GM23338 (cell line): ENCODE measurements at regions not wholly inside any gene's neighbourhood (a gene's known extent, or its start where the extent isn't known, plus 50 kb on each side); places are given as distances from the start of the nearest gene placed in this dataset.

Experiments
- ATAC-seq: fragments of 200-7000 bp; cut with Tn5 transposase; 3 replicates; pipeline ENCODE4 v1.9.1; 2020
- DNase-seq: peaks from one replicate; pipeline ENCODE4 v3.0.0-alpha.2; 2015; ENCODE audit warnings: low spot score
- H2AFZ ChIP-seq: fragments of 200-600 bp; sonication (generic); 2 replicates; pipeline ENCODE4 v1.8.0; 2016; ENCODE audit warnings: antibody characterized with exemption, mild to moderate bottlenecking, moderate library complexity
- H3F3A ChIP-seq: fragments of 200-600 bp; sonication (generic); replicated peaks from 2 replicates; pipeline ENCODE4 v1.8.0; 2017; ENCODE audit warnings: antibody characterized with exemption, mixed run types, low read depth
- H3K27ac ChIP-seq: fragments of 200-600 bp; sonication (generic); 2 replicates; pipeline ENCODE4 v1.6.1; 2016; ENCODE audit warnings: low read depth
- H3K27me3 ChIP-seq: fragments of 200-600 bp; sonication (generic); 2 replicates; pipeline ENCODE4 v1.8.0; 2016; ENCODE audit warnings: mild to moderate bottlenecking, mixed run types, moderate library complexity; ENCODE audit not compliant: insufficient read depth
- H3K36me3 ChIP-seq: fragments of 200-600 bp; sonication (generic); 2 replicates; pipeline ENCODE4 v1.8.0; 2016; ENCODE audit warnings: mild to moderate bottlenecking; ENCODE audit not compliant: insufficient read depth
- H3K4me1 ChIP-seq: fragments of 200-600 bp; sonication (generic); 2 replicates; pipeline ENCODE4 v1.8.0; 2016; ENCODE audit warnings: mild to moderate bottlenecking, moderate library complexity; ENCODE audit not compliant: insufficient read depth
- H3K4me2 ChIP-seq: fragments of 200-600 bp; sonication (generic); 2 replicates; pipeline ENCODE4 v1.7.1; 2017; ENCODE audit warnings: mixed run types
- H3K4me3 ChIP-seq: fragments of 200-600 bp; sonication (generic); 2 replicates; pipeline ENCODE4 v1.6.1; 2016; ENCODE audit warnings: mixed run types
- H3K79me2 ChIP-seq: fragments of 200-600 bp; sonication (generic); replicated peaks from 2 replicates; pipeline ENCODE4 v1.8.0; 2017; ENCODE audit warnings: mild to moderate bottlenecking; ENCODE audit not compliant: insufficient read depth
- H3K9me2 ChIP-seq: fragments of 200-600 bp; sonication (generic); 2 replicates; pipeline ENCODE4 v1.8.0; 2017; ENCODE audit not compliant: insufficient read depth
- H4K20me1 ChIP-seq: fragments of 200-600 bp; sonication (generic); replicated peaks from 2 replicates; pipeline ENCODE4 v1.8.0; 2017; ENCODE audit warnings: mild to moderate bottlenecking; ENCODE audit not compliant: insufficient read depth
- H3K27ac Mint-ChIP-seq: 2 replicates; pipeline ENCODE4 v1.8.0; 2020; ENCODE audit warnings: inconsistent platforms, mild to moderate bottlenecking, moderate library complexity, mixed read lengths
- H3K27me3 Mint-ChIP-seq: 3 replicates; pipeline ENCODE4 v1.8.0; 2022; ENCODE audit warnings: low read depth, mild to moderate bottlenecking, moderate library complexity, mixed read lengths, inconsistent platforms; ENCODE audit not compliant: insufficient read depth, poor library complexity
- H3K36me3 Mint-ChIP-seq: 3 replicates; pipeline ENCODE4 v1.8.0; 2021; ENCODE audit warnings: low read depth, mild to moderate bottlenecking, inconsistent platforms, moderate library complexity, mixed read lengths
- H3K4me1 Mint-ChIP-seq: 3 replicates; pipeline ENCODE4 v1.8.0; 2020; ENCODE audit warnings: mild to moderate bottlenecking, inconsistent platforms, mixed read lengths
- H3K4me3 Mint-ChIP-seq: 3 replicates; pipeline ENCODE4 v1.8.0; 2021; ENCODE audit warnings: moderate library complexity, mild to moderate bottlenecking, inconsistent platforms, mixed read lengths
- H3K9me3 Mint-ChIP-seq: 3 replicates; pipeline ENCODE4 v1.8.0; 2020; ENCODE audit warnings: moderate library complexity, mild to moderate bottlenecking, inconsistent platforms, mixed read lengths
- CREB1 ChIP-seq: fragments of 250-450 bp; sonication (Bioruptor Pico); IDR thresholded peaks from 2 replicates; pipeline ENCODE4 v1.5.0; 2020; ENCODE audit warnings: low read depth, mild to moderate bottlenecking, moderate library complexity
- CTCF ChIP-seq, 2 experiments: fragments of 200-600 bp in 1 of 2; sonication (generic) in 1 of 2; conservative IDR thresholded peaks; 2 replicates each; pipeline versions ENCODE4 v1.5.1 to v1.6.1; 2016 to 2017; ENCODE audit warnings: antibody characterized with exemption in 2 of 2, low read depth in 2 of 2, mild to moderate bottlenecking in 2 of 2, moderate library complexity in 1 of 2
- ETS1 ChIP-seq: IDR thresholded peaks from 2 replicates; pipeline ENCODE4 v1.6.1; 2016; ENCODE audit warnings: antibody characterized with exemption
- EZH2 ChIP-seq: fragments of 200-600 bp; sonication (generic); IDR thresholded peaks from one replicate; pipeline ENCODE4 v1.8.0; 2017; ENCODE audit warnings: antibody characterized with exemption, mild to moderate bottlenecking, low read depth; ENCODE audit not compliant: unreplicated experiment
- EZH2phosphoT487 ChIP-seq: fragments of 200-600 bp; sonication (generic); IDR thresholded peaks from one replicate; pipeline ENCODE4 v1.8.1; 2018; ENCODE audit warnings: antibody characterized with exemption; ENCODE audit not compliant: unreplicated experiment
- JUNB ChIP-seq: IDR thresholded peaks from one replicate; pipeline ENCODE4 v1.6.1; 2016; ENCODE audit warnings: antibody characterized with exemption; ENCODE audit not compliant: unreplicated experiment
- NANOG ChIP-seq: IDR thresholded peaks from 2 replicates; pipeline ENCODE4 v1.6.1; 2016; ENCODE audit warnings: antibody characterized with exemption, borderline replicate concordance
- POLR2AphosphoS5 ChIP-seq: IDR thresholded peaks from 2 replicates; pipeline ENCODE4 v1.6.1; 2016; ENCODE audit warnings: antibody characterized with exemption, low read depth
- REST ChIP-seq: IDR thresholded peaks from one replicate; pipeline ENCODE4 v1.6.1; 2018; ENCODE audit warnings: antibody characterized with exemption; ENCODE audit not compliant: unreplicated experiment
- STAT1 ChIP-seq: IDR thresholded peaks from one replicate; pipeline ENCODE4 v1.6.1; 2016; ENCODE audit warnings: antibody characterized with exemption; ENCODE audit not compliant: unreplicated experiment
- ZNF114 ChIP-seq: fragments of 250-450 bp; sonication (Bioruptor Pico); IDR thresholded peaks from 2 replicates; pipeline ENCODE4 v1.5.0; 2020; ENCODE audit warnings: mild to moderate bottlenecking, moderate library complexity
- ZNF331 ChIP-seq: fragments of 250-450 bp; sonication (Bioruptor Pico); IDR thresholded peaks from 2 replicates; pipeline ENCODE4 v1.5.0; 2020; ENCODE audit warnings: low read depth, mild to moderate bottlenecking, moderate library complexity
- ZNF462 ChIP-seq: fragments of 250-450 bp; sonication (Bioruptor Pico); IDR thresholded peaks from 2 replicates; pipeline ENCODE4 v1.5.0; 2020; ENCODE audit warnings: mild to moderate bottlenecking, moderate library complexity

- Histone ChIP-seq H3K4me3 (no peak overlapping the region), H3K4me1 (no peaks in the 10 kb centered on the region), H3K27me3 (no peaks in the 10 kb centered on the region), H3K4me2 (no peak overlapping the region), H3K9me2 (no peaks in the 10 kb centered on the region), H3F3A (no peaks in the 10 kb centered on the region), H2AFZ (no peak overlapping the region), H4K20me1 (no peaks in the 10 kb centered on the region), H3K79me2 (no peaks in the 10 kb centered on the region), H3K36me3 (no peaks in the 10 kb centered on the region), H3K27ac (no peak overlapping the region)
- TF ChIP-seq ZNF114 (CRISPR knock-in tag) (no peak), JUNB (no peak), CREB1 (CRISPR knock-in tag) (no peak), ZNF462 (CRISPR knock-in tag) (no peak), ZNF331 (CRISPR knock-in tag) (no peak), NANOG (no peak), EZH2 (no peak), REST (no peak), CTCF (conservative IDR thresholded peaks at IDR 0.05; ENCODE audit: low read depth in 2 of 2) (no peak), ETS1 (no peak), EZH2phosphoT487 (no peak), STAT1 (no peak), POLR2AphosphoS5 (no peak)
- Mint-ChIP-seq H3K9me3 (peaks cover 29% of the 10 kb centered on the region), H3K4me3 (no peak overlapping the region), H3K27me3 (peaks cover 5% of the 10 kb centered on the region), H3K4me1 (no peaks in the 10 kb centered on the region), H3K27ac (no peak overlapping the region), H3K36me3 (peaks cover 16% of the 10 kb centered on the region)
- DNase-seq (no peak), ATAC-seq (no peak)
Measured at GRCh38 chr10:3321123-3321522, 148.5 kb upstream of the PITRM1 start.
